Hepatic stellate cell (primary cell): ENCODE measurements at regions not wholly inside any gene's neighbourhood (a gene's known extent, or its start where the extent isn't known, plus 50 kb on each side); places are given as distances from the start of the nearest gene placed in this dataset.

ENCODE experiments used
- DNase-seq: peaks from one replicate; pipeline ENCODE4 v3.0.0; 2011; ENCODE audit warnings: low spot score

DNA sequence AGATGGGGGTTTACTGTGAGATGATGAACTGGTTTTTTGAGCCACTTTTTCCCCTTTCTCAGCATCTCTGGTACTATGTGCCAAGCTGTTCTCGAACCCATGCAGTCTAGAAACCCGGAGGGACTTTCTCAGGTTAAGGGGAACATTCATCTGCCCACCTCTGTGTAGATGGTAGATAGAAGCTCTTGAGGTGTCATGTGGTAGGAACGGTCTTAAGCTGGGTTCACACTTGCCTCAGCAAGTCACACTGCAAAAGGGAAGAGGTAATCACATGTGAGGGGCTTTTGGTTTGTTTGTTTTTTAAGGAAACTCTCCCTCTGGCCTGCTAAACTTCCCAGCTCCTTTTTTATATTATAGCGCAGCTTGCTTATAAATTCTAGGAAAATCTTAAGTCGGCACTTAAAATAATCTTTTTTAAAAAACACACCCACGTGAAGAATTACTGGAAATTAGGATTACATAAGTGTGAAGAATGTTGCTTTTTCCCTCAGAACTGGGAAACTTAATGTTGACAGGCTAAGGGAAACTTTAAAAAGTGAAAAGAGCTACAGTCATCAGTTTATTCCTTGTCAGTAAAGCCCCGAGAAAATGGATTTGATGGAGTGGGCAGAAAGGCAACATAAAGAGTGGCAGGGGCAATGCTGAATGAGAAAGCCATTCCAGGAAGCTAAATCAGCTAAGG is 430.3 kb downstream of the ARHGEF28 start:
- DNase-seq, result no peak

- DNase-seq, result no peak
Measured at GRCh38 chr5:74055486-74056106, 429.6 kb downstream of the ARHGEF28 start.

DNA sequence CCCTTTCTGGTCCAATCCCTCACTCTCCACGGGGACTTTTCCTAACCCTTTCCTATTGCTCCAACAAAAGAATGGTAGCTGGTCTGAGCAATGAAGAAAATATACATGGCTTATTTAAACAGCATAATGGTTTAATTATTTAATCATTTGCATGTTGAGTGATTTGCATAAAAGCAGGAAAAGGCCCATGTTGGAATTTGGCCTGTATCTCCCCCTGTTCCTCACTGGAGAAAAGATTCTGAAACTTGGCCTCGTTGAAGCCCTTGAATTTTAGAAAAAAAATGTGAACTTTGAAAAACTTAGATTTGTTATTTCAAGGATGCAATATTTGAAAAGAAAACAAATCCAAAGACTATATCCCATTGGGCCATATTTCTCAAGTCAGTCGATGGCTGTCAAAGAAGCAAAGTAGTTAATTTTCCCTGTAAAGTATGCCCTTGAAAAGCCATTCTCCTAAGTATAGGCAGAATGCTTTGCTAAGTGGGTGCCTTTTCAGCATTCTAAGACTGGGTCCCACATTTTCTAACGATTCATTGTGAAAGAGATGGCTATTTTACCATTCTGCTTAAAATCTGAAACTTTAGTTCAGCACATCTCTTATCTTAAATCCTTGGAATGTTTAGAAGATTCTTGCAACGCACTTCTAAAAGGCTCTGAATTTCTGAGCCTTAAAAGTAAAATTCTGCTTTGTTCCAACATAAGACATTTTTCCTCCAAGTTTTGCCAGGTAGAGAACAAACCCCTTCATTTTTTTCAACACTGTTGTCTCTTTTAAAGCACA is 428.8 kb downstream of the ARHGEF28 start:
- no peak for DNase-seq

DNA sequence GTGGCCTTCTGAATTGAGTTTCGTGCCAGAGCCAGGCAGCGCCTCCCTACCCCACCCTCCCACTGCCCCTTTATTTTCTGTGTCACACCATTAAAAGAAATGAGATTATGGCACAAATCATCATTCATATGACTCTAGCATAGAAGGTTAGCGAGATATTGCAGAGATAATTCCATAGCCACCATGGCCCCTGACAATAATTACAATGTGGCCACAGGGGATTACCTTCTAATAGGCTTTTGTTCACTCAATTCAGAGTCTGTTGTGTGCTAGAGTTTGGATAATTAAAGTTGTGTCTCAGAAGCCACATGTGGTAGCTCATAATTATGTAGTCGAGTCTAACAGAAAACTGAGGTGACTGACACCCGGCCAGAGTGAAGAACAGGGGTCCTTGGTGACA is 428.1 kb downstream of the ARHGEF28 start:
- DNase-seq, result no peak

DNA sequence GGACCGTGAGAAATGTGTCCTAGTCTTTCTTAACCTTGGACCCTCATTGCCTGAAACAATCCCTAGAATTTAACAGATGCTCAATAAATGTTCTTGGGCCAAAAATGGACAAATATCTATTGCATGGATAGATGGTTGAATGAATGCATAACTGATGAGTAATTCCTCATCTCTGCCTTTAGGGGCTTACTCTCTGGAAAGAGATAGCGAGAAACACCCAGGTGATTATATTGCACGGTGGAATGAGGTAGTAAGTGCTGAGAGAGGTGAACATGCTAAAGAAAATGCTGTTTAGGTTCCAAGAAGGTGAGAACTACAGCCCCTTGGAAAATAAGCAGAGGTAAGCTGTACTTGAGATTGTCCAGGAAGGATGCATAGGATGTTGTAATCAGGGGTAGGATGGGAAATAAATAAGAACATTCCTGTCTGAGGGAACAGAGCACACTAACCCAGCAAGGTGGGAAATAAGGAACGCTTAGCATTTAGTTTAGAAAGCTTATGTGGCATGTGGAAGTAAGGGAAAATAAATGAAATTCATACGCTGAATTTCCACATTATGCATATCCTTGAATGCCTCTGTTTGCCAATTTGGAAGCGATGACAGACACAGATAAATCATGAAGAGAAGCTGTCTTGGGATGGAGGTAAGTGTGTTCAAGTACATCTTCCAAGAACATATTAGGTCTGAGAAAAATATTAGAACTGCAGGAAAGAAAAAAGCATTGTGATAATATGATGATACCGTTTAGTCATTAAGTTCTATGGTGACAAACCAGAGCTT is 426.6 kb downstream of the ARHGEF28 start:
- no peak for DNase-seq

- no peak for DNase-seq
Measured at GRCh38 chr5:74051076-74051475, 425.1 kb downstream of the ARHGEF28 start.

DNA sequence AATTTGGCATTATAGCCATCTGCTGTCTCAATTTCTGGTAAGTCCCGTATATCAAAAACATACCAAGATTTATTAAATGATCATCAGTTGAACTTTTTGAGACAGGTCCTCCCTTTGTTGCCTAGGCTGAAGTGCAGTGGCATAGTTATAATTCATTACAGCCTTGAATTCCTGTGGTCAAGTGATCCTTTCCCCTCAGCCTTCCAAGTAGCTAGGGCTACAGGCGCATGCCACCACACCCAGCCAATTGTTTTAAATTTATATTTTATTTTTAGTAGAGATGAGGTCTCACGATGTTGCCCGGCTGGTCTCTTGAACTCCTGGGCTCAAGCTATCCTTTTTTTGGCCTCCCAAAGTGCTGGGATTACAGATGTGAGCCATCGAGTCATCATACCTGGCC is 418.9 kb downstream of the ARHGEF28 start:
- DNase-seq, result no peak

GRCh38 chr5:74042959-74043358 is 417.0 kb downstream of the ARHGEF28 start:
- no peak for DNase-seq

- DNase-seq, result no peak
Measured at GRCh38 chr5:74042559-74042958, 416.6 kb downstream of the ARHGEF28 start.

DNA sequence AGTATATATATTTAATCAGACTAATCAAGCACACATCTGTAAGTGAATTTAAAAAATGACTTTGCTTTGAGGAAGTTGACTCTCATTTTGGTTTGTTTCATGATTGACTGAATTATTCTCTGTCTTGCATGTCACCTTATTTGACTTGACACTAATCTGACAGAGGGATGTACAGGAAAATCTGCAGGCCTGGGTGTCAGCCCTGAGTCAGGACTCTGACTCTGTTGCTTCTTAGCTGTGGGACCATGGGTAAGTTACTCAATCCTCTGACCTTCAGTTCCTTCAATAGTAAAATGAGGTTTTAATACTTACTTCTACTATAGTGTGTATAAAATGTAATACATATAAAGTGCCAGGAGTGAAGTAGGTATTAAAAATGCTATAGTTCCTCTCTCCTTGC is 415.9 kb downstream of the ARHGEF28 start:
- no peak for DNase-seq

GRCh38 chr5:74040811-74041491 is 415.0 kb downstream of the ARHGEF28 start:
- DNase-seq, result no peak

DNA sequence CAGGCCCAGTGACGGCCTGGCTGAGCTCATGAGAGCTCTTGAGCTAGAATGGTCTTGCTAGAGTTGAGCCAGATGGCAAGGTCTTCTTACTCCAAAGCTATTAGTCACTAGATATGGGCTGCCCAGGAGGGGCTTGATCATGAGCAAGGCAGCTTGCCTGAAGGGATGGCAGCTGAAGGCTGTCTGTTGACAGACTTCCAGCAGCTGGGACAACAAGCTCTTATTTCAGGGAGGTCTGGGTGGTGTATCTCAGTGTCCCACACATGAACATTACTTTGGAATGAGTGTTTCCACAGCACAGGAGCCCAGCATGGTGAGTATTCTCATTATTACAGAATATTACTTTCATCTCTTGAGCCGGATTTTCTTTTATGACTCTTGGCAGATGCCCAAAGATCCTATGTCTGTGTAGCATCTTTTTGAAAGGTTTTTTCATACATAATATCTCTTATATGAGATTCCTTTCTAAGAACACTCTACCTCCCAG is 414.1 kb downstream of the ARHGEF28 start:
- DNase-seq, result no peak

DNA sequence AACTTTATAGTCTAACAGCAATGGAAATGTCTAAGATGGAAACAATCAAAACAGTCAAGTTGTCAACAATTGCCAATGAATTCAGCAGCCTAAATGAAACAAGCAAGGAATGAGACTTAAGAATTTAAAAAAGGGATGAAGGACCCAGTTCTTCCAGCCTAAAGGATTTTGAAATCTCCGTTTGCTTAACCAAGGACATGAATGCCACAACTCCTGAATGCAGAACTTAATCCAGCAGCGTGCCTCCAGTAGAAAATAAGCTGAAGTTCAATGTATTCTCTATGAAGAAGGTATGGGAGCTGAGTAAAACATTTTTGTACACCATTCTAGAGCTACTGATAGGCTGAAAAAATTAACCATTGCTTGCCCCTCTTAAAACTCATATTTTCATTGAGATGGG is 411.3 kb downstream of the ARHGEF28 start:
- DNase-seq, result no peak

DNA sequence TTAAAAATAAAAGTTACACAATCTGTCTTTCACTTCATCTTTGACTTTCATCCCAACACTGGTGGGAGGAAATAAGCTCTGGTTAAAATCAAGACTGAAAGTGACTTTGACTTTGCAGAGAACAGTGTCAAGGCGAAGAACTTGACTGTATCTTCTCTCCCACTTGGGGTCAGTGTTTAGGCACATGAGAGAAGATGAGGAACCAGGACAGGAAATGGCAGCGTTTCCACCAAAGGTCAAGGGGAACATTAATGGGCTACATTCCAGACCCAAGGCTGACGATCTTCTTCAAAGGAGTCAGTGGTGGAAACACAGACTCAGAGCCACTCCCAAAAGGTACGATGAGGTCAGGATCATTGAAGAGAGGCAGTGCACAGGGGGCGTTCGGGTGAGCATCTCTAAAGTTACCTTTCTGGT is 409.5 kb downstream of the ARHGEF28 start:
- DNase-seq, result peak; percentile 12

- peak; percentile 5 for DNase-seq
Measured at GRCh38 chr5:74034733-74035132, 408.7 kb downstream of the ARHGEF28 start.

DNA sequence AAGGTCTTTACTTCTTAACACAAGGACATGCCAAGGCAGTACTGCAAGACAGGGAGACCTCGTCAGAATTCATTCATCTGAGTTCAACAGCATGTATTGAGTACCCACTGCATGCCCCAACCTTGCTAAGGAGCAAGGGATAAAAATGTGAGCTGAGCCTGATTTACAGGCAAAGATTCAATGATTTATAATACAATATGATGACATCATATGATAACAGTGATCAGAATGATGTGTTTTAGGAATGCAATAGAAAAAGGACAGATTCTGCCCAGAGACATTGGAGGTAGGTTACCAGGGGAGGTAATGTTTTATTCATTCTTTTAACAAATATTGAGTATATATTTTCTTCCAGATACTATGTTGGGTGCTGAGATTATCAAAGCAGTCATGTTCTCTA is 406.6 kb downstream of the ARHGEF28 start:
- DNase-seq, result no peak

- DNase-seq, result no peak
Measured at GRCh38 chr5:74031536-74031935, 405.5 kb downstream of the ARHGEF28 start.

- DNase-seq, result no peak
Measured at GRCh38 chr5:74030821-74031220, 404.8 kb downstream of the ARHGEF28 start.

DNA sequence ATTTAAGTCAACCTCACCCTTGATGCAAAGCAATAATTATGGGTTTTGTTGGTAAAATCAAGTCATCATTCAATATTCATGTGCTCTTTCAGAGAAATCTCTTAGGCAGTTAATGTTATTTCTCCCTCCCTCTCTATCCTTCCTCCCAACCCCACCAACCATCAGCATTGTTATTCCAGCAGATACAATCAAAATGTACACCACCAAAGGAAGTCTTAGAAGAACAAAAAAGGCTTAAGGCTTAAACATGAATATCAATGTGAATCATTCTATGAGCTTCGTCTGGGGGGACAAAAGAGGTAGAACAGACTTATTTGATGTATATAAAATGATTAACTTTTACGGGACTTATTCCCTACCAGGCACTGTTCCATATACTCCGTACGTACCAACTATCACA is 404.4 kb downstream of the ARHGEF28 start:
- DNase-seq, result no peak

- no peak for DNase-seq
Measured at GRCh38 chr5:74028976-74029375, 403.0 kb downstream of the ARHGEF28 start.

- no peak for DNase-seq
Measured at GRCh38 chr5:74028406-74028805, 402.4 kb downstream of the ARHGEF28 start.
